HCT116 (cell line): ENCODE measurements at regions not wholly inside any gene's neighbourhood (a gene's known extent, or its start where the extent isn't known, plus 50 kb on each side); places are given as distances from the start of the nearest gene placed in this dataset.

ENCODE experiments used
- ATAC-seq: fragments of 200-7000 bp; cut with Tn5 transposase; 2 replicates; pipeline ENCODE4 v1.9.1; 2020; ENCODE audit warnings: mild to moderate bottlenecking, moderate library complexity
- BruUV-seq: library from RNA; stranded (reverse); fragments of 400-500 nt; replicated peaks from 2 replicates; lab custom pipeline; 2021; lab: Mats Ljungman, UMichigan
- CTCF ChIA-PET: fragments of 300-600 bp; sonication (Branson Sonifier 250); formaldehyde crosslinking; loops from one replicate; lab custom pipeline; 2021; ENCODE audit warnings: antibody characterized with exemption; lab: Charles Lee
- POLR2A ChIA-PET: fragments of 300-600, 350-600 bp; sonication (Branson Sonifier 250); formaldehyde crosslinking; loops from one replicate; lab custom pipeline; 2021; ENCODE audit warnings: antibody characterized with exemption; lab: Charles Lee
- RAD21 ChIA-PET, 2 experiments: fragments of 300-600 bp; sonication (Branson Sonifier 250); formaldehyde crosslinking; loops; one replicate each; lab custom pipeline; 2023; ENCODE audit warnings: low total read pairs in 2 of 2; ENCODE audit not compliant: uncharacterized antibody in 2 of 2, unreplicated experiment in 2 of 2, low non-redundant PET in 1 of 2; lab: Charles Lee
- DNase-seq: peaks from one replicate; pipeline ENCODE4 v3.0.0-alpha.2; 2010; ENCODE audit warnings: low read depth, low spot score
- H2AFZ ChIP-seq: fragments of 200-600 bp; shearing (Covaris generic), sonication (generic); 2 replicates; pipeline ENCODE4 v1.6.1; 2017; ENCODE audit warnings: low read depth, mixed run types, mixed read lengths, antibody characterized with exemption, low read length; ENCODE audit not compliant: poor library complexity, severe bottlenecking
- H3K27ac ChIP-seq: 2 replicates; pipeline ENCODE4 v1.5.1; 2012; ENCODE audit warnings: low read depth, low read length
- H3K27me3 ChIP-seq: fragments of 200-600 bp; sonication (generic); 2 replicates; pipeline ENCODE4 v1.6.1; 2016; ENCODE audit warnings: mixed run types, low read length, mixed read lengths; ENCODE audit not compliant: insufficient read depth
- H3K36me3 ChIP-seq, 2 experiments: fragments of 200-500 bp in 1 of 2; fragments of 200-600 bp in 1 of 2; sonication (Bioruptor generic) in 1 of 2; sonication (generic) in 1 of 2; 2 replicates each; pipeline versions ENCODE4 v1.5.1 to v1.6.1; 2014 to 2016; ENCODE audit warnings: low read length in 2 of 2, inconsistent platforms in 1 of 2, mixed read lengths in 1 of 2, mixed run types in 1 of 2; ENCODE audit not compliant: insufficient read depth in 2 of 2, control insufficient read depth in 1 of 2
- H3K4me1 ChIP-seq, 2 experiments: fragments of 200-600 bp in 1 of 2; sonication (generic) in 1 of 2; 2 replicates each; pipeline versions ENCODE4 v1.5.1 to v1.6.1; 2012 to 2017; ENCODE audit warnings: low read length in 2 of 2, inconsistent platforms in 1 of 2, mild to moderate bottlenecking in 1 of 2, mixed read lengths in 1 of 2, mixed run types in 1 of 2, moderate library complexity in 1 of 2; ENCODE audit not compliant: insufficient read depth in 2 of 2, control insufficient read depth in 1 of 2
- H3K4me2 ChIP-seq: fragments of 200-600 bp; sonication (generic); 2 replicates; pipeline ENCODE4 v1.6.1; 2017; ENCODE audit warnings: mixed run types, low read length, mixed read lengths
- H3K4me3 ChIP-seq, 2 experiments: fragments of 200-600 bp in 1 of 2; sonication (generic) in 1 of 2; replicated peaks in 1 of 2; 2 replicates each; pipeline ENCODE4 v1.5.1; 2011 to 2016; ENCODE audit warnings: low read length in 2 of 2, control low read depth in 1 of 2, low read depth in 1 of 2, mild to moderate bottlenecking in 1 of 2, mixed read lengths in 1 of 2, mixed run types in 1 of 2
- H3K79me2 ChIP-seq: fragments of 200-600 bp; sonication (generic); 2 replicates; pipeline ENCODE4 v1.6.1; 2017; ENCODE audit warnings: mild to moderate bottlenecking, mixed run types, low read length, moderate library complexity, mixed read lengths; ENCODE audit not compliant: insufficient read depth
- H3K9ac ChIP-seq: fragments of 200-600 bp; sonication (generic); 2 replicates; pipeline ENCODE4 v1.6.1; 2016; ENCODE audit warnings: low read length, mixed read lengths
- H3K9me2 ChIP-seq: fragments of 200-600 bp; sonication (generic), shearing (Covaris generic); 2 replicates; pipeline ENCODE4 v1.6.1; 2017; ENCODE audit warnings: mixed run types, mild to moderate bottlenecking, moderate library complexity; ENCODE audit not compliant: insufficient read depth
- H3K9me3 ChIP-seq, 2 experiments: fragments of 200-500 bp in 1 of 2; fragments of 200-600 bp in 1 of 2; sonication (Bioruptor generic) in 1 of 2; sonication (generic) in 1 of 2; 2 replicates each; pipeline ENCODE4 v1.6.1; 2014 to 2017; ENCODE audit warnings: low read length in 2 of 2, mixed read lengths in 2 of 2, inconsistent platforms in 1 of 2, low read depth in 1 of 2, mild to moderate bottlenecking in 1 of 2, mixed run types in 1 of 2, moderate library complexity in 1 of 2; ENCODE audit not compliant: control insufficient read depth in 1 of 2, insufficient read depth in 1 of 2
- H4K20me1 ChIP-seq: fragments of 200-600 bp; sonication (generic), shearing (Covaris generic); 2 replicates; pipeline ENCODE4 v1.6.1; 2017; ENCODE audit warnings: mixed run types, mild to moderate bottlenecking, moderate library complexity; ENCODE audit not compliant: insufficient read depth
- FOSL1 ChIP-seq: IDR thresholded peaks from 2 replicates; pipeline ENCODE4 v1.6.1; 2012; ENCODE audit warnings: low read depth
- RAD21 ChIP-seq: IDR thresholded peaks from 2 replicates; pipeline ENCODE4 v1.6.1; 2012; ENCODE audit warnings: low read depth, mild to moderate bottlenecking
- TCF7L2 ChIP-seq: IDR thresholded peaks from 2 replicates; pipeline ENCODE4 v1.7.0; 2011; ENCODE audit warnings: borderline replicate concordance, inconsistent platforms; ENCODE audit not compliant: insufficient read depth, insufficient read length; ENCODE audit errors: extremely low read depth
- ZNF274 ChIP-seq: fragments of 200-500 bp; sonication (Bioruptor generic); IDR thresholded peaks from 2 replicates; pipeline ENCODE4 v1.6.1; 2014; ENCODE audit warnings: mild to moderate bottlenecking, low read depth, low read length, inconsistent platforms
- intact Hi-C: fragments of 100-400 bp; cut with micrococcal nuclease; formaldehyde crosslinking; loops from 2 replicates; pipeline ENCODE4 v1.10.0; 2022
- TF ChIP-seq, protein P1 (sequence below): IDR thresholded peaks from 2 replicates; pipeline ENCODE4 v1.6.1; 2012
- TF ChIP-seq, protein P2 (sequence below): IDR thresholded peaks from 2 replicates; pipeline ENCODE4 v1.6.1; 2012
- TF ChIP-seq, protein P3 (sequence below): IDR thresholded peaks from 2 replicates; pipeline ENCODE4 v1.6.1; 2011; ENCODE audit warnings: mild to moderate bottlenecking, low read length, moderate library complexity; ENCODE audit not compliant: insufficient replicate concordance; ENCODE audit errors: extremely low read depth

DNA sequence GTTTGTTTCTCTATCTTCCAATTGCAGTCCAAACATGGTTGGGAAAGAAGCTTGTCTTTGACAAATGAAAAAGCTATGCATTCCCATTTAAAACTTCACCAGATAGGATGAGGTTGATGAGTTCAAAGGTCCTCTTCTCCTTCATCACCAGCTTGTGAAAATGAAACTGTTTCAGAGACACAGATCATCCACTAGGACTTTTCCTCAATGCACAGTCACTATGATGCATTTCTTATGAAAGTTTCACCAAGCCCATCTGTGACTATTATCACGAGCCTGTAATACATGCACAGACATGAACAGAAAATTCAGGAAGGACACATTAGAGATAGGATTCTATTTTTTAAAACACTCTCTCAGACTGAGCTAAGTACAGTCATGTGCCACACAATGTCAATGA lies 644.4 kb downstream of the PLCL1 start:
- no peak overlapping the region for H3K9ac ChIP-seq
- ChIA-PET RAD21 (no interaction called here), POLR2A (no interaction called here), CTCF (no interaction called here)
- H3K4me2 ChIP-seq, result no peak overlapping the region
- BruUV-seq, result no TSS peak
- H4K20me1 ChIP-seq, result no peaks in the 10 kb centered on the region
- H3K9me2 ChIP-seq, result no peaks in the 10 kb centered on the region
- no peaks in the 10 kb centered on the region for H3K79me2 ChIP-seq
- no peak for ATAC-seq
- no peak overlapping the region for H3K4me3 ChIP-seq
- no peak overlapping the region for H2AFZ ChIP-seq
- no peaks in the 10 kb centered on the region for H3K36me3 ChIP-seq
- no peak overlapping the region for H3K27ac ChIP-seq
- DNase-seq, result no peak
- H3K27me3 ChIP-seq, result peaks cover 9% of the 10 kb centered on the region; the same call in 1 of the 2 replicates
- no peaks in the 10 kb centered on the region for H3K4me1 ChIP-seq
- TF ChIP-seq, protein P1, sequence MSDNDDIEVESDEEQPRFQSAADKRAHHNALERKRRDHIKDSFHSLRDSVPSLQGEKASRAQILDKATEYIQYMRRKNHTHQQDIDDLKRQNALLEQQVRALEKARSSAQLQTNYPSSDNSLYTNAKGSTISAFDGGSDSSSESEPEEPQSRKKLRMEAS, result no peak
- no peak for TF ChIP-seq FOSL1
- TF ChIP-seq, protein P2, sequence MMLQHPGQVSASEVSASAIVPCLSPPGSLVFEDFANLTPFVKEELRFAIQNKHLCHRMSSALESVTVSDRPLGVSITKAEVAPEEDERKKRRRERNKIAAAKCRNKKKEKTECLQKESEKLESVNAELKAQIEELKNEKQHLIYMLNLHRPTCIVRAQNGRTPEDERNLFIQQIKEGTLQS, result no peak
- TF ChIP-seq, protein P3, sequence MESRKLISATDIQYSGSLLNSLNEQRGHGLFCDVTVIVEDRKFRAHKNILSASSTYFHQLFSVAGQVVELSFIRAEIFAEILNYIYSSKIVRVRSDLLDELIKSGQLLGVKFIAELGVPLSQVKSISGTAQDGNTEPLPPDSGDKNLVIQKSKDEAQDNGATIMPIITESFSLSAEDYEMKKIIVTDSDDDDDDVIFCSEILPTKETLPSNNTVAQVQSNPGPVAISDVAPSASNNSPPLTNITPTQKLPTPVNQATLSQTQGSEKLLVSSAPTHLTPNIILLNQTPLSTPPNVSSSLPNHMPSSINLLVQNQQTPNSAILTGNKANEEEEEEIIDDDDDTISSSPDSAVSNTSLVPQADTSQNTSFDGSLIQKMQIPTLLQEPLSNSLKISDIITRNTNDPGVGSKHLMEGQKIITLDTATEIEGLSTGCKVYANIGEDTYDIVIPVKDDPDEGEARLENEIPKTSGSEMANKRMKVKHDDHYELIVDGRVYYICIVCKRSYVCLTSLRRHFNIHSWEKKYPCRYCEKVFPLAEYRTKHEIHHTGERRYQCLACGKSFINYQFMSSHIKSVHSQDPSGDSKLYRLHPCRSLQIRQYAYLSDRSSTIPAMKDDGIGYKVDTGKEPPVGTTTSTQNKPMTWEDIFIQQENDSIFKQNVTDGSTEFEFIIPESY, result no peak
- intact Hi-C loops, result no loop called here
- H3K9me3 ChIP-seq, result no peaks in the 10 kb centered on the region

DNA sequence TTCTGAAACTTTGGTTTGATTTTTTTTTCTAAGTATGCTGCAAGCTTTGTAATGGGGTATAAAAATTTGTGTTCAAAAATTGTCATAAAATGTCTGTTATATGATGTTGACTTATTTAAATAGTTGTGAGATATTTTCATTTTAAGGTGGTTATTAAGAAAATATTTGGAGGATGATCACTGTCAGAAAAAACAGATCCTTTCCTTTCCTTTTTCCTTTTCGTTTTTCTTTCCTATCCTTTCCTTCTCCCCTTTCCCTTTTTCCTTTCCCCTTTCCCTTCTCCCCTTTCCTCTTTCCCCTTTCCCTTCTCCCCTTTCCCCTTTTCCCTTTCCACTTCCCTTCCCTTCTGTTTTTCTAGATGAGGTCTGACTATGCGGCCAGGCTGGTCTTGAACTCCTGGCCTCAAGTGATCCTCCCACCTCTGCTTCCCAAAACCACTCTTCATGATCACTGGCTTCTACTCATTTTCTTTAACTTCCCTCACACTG lies 640.5 kb downstream of the PLCL1 start:
- ChIA-PET POLR2A (no interaction called here), RAD21 (no interaction called here), CTCF (no interaction called here)
- TF ChIP-seq ZNF274, result no peak
- TF ChIP-seq TCF7L2, result no peak
- TF ChIP-seq RAD21, result no peak
- no peak for TF ChIP-seq FOSL1
- no peaks in the 10 kb centered on the region for H3K79me2 ChIP-seq
- no peak overlapping the region for H3K9ac ChIP-seq
- H2AFZ ChIP-seq, result no peak overlapping the region
- no peaks in the 10 kb centered on the region for H3K9me2 ChIP-seq
- H3K9me3 ChIP-seq, result no peaks in the 10 kb centered on the region
- intact Hi-C loops, result no loop called here
- ATAC-seq, result no peak
- H3K36me3 ChIP-seq, result no peaks in the 10 kb centered on the region
- H3K4me1 ChIP-seq, result 0 out of 4 replicates have a peak, but pooled peaks cover 0 to 2% of the 10 kb centered on the region in 2 experiments
- BruUV-seq, result no TSS peak
- H3K4me2 ChIP-seq, result no peak overlapping the region
- no peak for DNase-seq
- no peak overlapping the region for H3K4me3 ChIP-seq
- H3K27ac ChIP-seq, result no peak overlapping the region
- H4K20me1 ChIP-seq, result no peaks in the 10 kb centered on the region
- peaks cover 4% of the 10 kb centered on the region; the same call in 1 of the 2 replicates for H3K27me3 ChIP-seq
